ENCODE measurements at regions not wholly inside any gene's neighbourhood (a gene's known extent, or its start where the extent isn't known, plus 50 kb on each side); places are given as distances from the start of the nearest gene placed in this dataset.

DNA sequence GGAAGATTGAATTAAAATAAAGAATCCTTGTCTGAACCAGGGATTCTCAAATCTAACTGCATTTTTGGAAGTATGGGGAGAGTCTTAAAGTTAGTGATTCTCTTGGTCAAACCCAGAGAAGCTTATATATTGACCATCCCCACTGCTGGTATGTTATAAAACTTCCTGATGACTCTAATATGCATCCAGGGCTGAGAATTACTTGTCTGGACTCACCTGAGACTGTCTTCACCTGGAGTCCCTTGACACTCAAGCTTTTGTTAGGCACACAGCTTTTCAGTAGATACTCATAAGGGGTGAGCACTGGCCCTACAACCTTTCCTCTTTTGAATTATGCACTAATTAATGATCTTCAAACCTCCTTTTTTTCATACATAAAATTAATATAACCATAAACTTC is 149.6 kb upstream of the GULP1 start:
- no peak for DNase-seq (ENCODE audit: low read depth)
- TF ChIP-seq, protein P1, sequence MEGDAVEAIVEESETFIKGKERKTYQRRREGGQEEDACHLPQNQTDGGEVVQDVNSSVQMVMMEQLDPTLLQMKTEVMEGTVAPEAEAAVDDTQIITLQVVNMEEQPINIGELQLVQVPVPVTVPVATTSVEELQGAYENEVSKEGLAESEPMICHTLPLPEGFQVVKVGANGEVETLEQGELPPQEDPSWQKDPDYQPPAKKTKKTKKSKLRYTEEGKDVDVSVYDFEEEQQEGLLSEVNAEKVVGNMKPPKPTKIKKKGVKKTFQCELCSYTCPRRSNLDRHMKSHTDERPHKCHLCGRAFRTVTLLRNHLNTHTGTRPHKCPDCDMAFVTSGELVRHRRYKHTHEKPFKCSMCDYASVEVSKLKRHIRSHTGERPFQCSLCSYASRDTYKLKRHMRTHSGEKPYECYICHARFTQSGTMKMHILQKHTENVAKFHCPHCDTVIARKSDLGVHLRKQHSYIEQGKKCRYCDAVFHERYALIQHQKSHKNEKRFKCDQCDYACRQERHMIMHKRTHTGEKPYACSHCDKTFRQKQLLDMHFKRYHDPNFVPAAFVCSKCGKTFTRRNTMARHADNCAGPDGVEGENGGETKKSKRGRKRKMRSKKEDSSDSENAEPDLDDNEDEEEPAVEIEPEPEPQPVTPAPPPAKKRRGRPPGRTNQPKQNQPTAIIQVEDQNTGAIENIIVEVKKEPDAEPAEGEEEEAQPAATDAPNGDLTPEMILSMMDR (IDR thresholded peaks at IDR 0.05; ENCODE audit: control insufficient read depth, insufficient read depth, low read depth, low read length, missing control alignments) = no peak
- H3K4me3 ChIP-seq (ENCODE audit: control insufficient read depth, low read depth, low read length) = no peak overlapping the region

DNA sequence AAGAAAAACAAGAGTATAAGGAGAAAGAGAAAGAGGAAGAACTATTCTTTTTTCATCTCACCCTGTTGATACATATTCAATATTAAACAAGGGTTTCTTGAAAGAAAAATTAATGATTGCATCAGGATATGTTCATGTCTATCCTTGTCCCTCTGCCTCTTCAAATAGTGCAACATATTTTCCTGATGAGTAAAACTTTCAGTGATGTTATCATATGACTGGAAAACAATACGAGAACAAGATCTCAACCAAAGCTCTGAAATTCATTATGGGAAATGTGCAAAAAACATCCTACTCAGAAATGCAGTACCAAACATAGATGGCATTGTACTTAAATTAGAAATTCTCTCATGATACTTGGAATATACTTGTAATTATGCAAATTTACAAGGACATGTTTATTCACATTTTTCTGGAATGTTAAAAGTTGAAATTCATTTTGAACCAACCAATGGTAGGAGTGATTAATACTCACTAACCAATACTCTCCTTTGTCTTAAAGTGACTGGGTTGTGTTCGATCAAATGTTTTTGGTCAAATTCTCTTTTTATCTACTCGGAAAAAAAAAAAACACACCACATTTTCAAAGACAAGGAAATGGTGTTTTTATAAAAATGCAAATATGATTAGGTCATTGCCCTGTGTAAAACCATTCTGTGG is 148.9 kb upstream of the GULP1 start:
- H3K4me3 ChIP-seq (ENCODE audit: control insufficient read depth, low read depth, low read length) = no peak overlapping the region
- DNase-seq (ENCODE audit: low read depth) = peak; percentile 10
- TF ChIP-seq, protein P1 (IDR thresholded peaks at IDR 0.05; ENCODE audit: control insufficient read depth, insufficient read depth, low read depth, low read length, missing control alignments) = no peak

DNA sequence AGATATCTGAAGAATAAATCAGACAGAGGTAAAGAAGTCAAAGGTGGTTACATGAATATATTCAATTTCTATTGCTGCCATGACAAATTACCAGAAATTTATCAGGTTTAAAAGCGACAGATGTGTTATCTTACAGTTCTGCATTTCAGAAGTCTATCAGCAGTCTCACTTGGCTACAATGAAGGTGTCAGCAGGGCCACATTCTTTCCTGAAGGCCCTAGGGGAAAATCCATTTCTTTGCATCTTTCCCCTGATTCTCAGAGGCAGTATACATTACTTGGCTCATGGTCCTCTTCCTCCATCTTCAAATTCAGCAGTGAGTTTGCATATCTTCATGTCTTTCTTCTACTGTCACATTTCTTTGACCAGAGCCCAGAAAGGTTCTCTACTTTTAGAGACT is 145.8 kb upstream of the GULP1 start:
- H3K4me3 ChIP-seq (ENCODE audit: control insufficient read depth, low read depth, low read length) = no peak overlapping the region
- DNase-seq (ENCODE audit: low read depth) = no peak
- TF ChIP-seq, protein P1 (IDR thresholded peaks at IDR 0.05; ENCODE audit: control insufficient read depth, insufficient read depth, low read depth, low read length, missing control alignments) = no peak

DNA sequence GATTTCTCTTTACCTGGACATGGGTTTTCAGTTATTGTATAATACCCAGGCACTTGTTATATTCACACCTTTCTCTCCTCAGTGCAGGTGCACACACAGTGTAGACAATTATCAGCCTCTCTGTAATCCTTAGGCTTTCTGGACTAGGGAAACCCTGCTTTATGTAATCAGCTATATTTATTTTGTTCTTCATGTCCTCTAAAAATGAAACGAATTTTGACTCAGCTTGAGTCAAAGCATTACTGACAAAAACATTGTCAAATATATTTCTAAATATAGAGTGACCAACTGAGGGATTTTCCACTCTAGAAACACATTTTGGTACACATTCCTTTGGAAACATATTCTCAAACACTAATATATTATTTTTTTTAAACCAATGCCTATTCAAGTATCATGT is 144.8 kb upstream of the GULP1 start:
- H3K4me3 ChIP-seq (ENCODE audit: control insufficient read depth, low read depth, low read length) = no peak overlapping the region
- DNase-seq (ENCODE audit: low read depth) = no peak
- TF ChIP-seq, protein P1 (IDR thresholded peaks at IDR 0.05; ENCODE audit: control insufficient read depth, insufficient read depth, low read depth, low read length, missing control alignments) = no peak

DNA sequence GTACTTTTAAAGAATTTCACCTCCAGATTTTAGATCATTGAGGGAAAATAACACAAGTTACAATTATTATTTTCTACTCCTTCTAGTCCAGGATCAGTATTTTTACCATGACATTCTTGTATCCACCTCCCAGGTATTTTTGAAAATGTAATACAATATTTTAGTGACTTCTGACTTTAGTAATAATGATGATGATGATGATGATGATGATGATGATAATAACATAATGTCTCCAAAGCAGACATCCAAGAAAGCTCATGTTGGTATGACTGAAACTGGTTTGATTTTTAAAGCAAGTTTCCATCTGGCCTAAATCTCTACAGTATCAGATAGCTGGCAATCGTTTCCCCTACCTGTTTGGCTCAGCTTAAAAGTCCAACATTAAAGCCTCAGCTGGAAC is 140.0 kb upstream of the GULP1 start:
- TF ChIP-seq, protein P1 (IDR thresholded peaks at IDR 0.05; ENCODE audit: control insufficient read depth, insufficient read depth, low read depth, low read length, missing control alignments) = no peak
- no peak for DNase-seq (ENCODE audit: low read depth)
- H3K4me3 ChIP-seq (ENCODE audit: control insufficient read depth, low read depth, low read length) = no peak overlapping the region

DNA sequence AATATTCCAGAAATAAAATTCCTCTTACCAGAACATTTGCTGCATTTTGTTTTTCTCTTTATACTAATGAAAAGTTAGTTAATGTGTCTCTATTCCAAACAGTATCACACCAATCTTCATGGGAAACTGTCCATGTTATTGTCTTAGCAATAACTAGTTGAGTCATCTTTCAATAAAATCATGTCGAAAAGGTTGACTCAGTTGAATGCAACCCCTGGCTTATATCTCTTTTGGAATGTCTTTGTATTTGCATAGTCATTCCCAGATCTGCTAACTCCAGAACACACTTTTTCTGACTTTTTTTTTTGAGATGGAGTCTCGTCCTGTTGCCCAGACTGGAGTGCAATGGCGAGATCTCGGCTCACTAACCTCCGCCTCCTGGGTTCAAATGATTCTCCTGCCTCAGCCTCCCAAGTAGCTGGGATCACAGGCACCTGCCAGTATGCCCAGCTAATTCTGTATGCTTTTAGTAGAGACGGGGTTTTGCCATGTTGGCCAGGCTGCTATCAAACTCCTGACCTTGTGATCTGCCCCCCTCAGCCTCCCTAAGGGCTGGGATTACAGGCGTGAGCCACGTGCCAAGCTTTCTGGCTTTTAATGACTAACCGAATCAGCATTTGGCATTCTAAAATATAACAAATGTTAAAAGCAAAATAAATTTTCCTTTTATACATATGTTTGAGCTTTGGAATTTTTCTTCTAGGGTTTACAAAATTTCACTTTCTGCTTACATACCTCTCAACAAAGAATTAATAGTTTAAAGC is 133.2 kb upstream of the GULP1 start:
- H3K4me3 ChIP-seq (ENCODE audit: control insufficient read depth, low read depth, low read length) = no peak overlapping the region
- TF ChIP-seq, protein P1 (IDR thresholded peaks at IDR 0.05; ENCODE audit: control insufficient read depth, insufficient read depth, low read depth, low read length, missing control alignments) = no peak
- peak; percentile 55 for DNase-seq (ENCODE audit: low read depth)
